H1 (cell line): ENCODE measurements at regions not wholly inside any gene's neighbourhood (a gene's known extent, or its start where the extent isn't known, plus 50 kb on each side); places are given as distances from the start of the nearest gene placed in this dataset.

Experiments used
- CTCF ChIA-PET: fragments of 300-600 bp; sonication (Branson Sonifier 250); formaldehyde crosslinking; loops from one replicate; lab custom pipeline; 2021; ENCODE audit not compliant: partially characterized antibody; lab: Charles Lee
- POLR2A ChIA-PET: fragments of 300-600 bp; sonication (Branson Sonifier 250); formaldehyde crosslinking; loops from one replicate; lab custom pipeline; 2021; ENCODE audit warnings: inconsistent platforms; ENCODE audit not compliant: partially characterized antibody; lab: Charles Lee
- DNase-seq, 2 experiments: peaks; one replicate each; pipeline versions ENCODE4 v3.0.0 to v3.0.0-alpha.2; 2010 to 2022; ENCODE audit warnings: low spot score in 2 of 2, low read depth in 1 of 2, mixed read lengths in 1 of 2
- FAIRE-seq: peaks from 2 replicates; lab custom pipeline; 2011; peaks lifted over from hg19 to GRCh38; lab: Jason Lieb, UNC
- H2AFZ ChIP-seq: 2 replicates; pipeline ENCODE4 v1.8.1; 2012; ENCODE audit warnings: low read length, inconsistent platforms
- H2AK5ac ChIP-seq: 2 replicates; pipeline ENCODE4 v1.6.1; 2013; ENCODE audit warnings: low read depth, low read length
- H2BK120ac ChIP-seq: replicated peaks from 2 replicates; pipeline ENCODE3; 2013; ENCODE audit warnings: low read depth, low read length, inconsistent platforms
- H2BK12ac ChIP-seq: 2 replicates; pipeline ENCODE4 v1.6.1; 2013; ENCODE audit warnings: low read depth, low read length
- H2BK15ac ChIP-seq: 2 replicates; pipeline ENCODE4 v1.6.1; 2013; ENCODE audit warnings: low read length
- H2BK20ac ChIP-seq: 2 replicates; pipeline ENCODE4 v1.6.1; 2013; ENCODE audit warnings: low read length
- H2BK5ac ChIP-seq: 2 replicates; pipeline ENCODE4 v1.6.1; 2013; ENCODE audit warnings: low read depth, low read length
- H3K14ac ChIP-seq: 2 replicates; pipeline ENCODE4 v1.6.1; 2013; ENCODE audit warnings: inconsistent platforms; ENCODE audit not compliant: insufficient read length
- H3K18ac ChIP-seq: 2 replicates; pipeline ENCODE4 v1.6.1; 2013; ENCODE audit warnings: low read length; ENCODE audit errors: extremely low read depth
- H3K23ac ChIP-seq: 2 replicates; pipeline ENCODE4 v1.6.1; 2013; ENCODE audit warnings: inconsistent platforms; ENCODE audit not compliant: insufficient read length
- H3K23me2 ChIP-seq: 2 replicates; pipeline ENCODE4 v1.6.1; 2013; ENCODE audit warnings: low read depth, low read length
- H3K27ac ChIP-seq: 2 replicates; pipeline ENCODE4 v1.6.1; 2011; ENCODE audit warnings: low read depth, low read length, inconsistent platforms
- H3K27me3 ChIP-seq, 4 experiments: replicated peaks in 1 of 4; 1 replicate in 1 of 4; 2 replicates in 3 of 4; pipeline versions ENCODE4 v1.6.1 to v1.8.1; 2011 to 2013; ENCODE audit warnings: low read length in 3 of 4, mild to moderate bottlenecking in 3 of 4, inconsistent platforms in 2 of 4, mixed read lengths in 2 of 4, moderate library complexity in 1 of 4; ENCODE audit not compliant: control insufficient read depth in 3 of 4, insufficient read depth in 3 of 4; ENCODE audit errors: extremely low read depth in 1 of 4
- H3K36me3 ChIP-seq, 4 experiments: 2 replicates each; pipeline versions ENCODE4 v1.6.1 to v1.8.1; 2011 to 2013; ENCODE audit warnings: mild to moderate bottlenecking in 4 of 4, low read length in 3 of 4, moderate library complexity in 2 of 4, control low read depth in 1 of 4, inconsistent platforms in 1 of 4; ENCODE audit not compliant: insufficient read depth in 4 of 4, control insufficient read depth in 2 of 4
- H3K4ac ChIP-seq: replicated peaks from 2 replicates; pipeline ENCODE3; 2013; ENCODE audit warnings: low read length, low read depth, mixed read lengths, inconsistent platforms; ENCODE audit not compliant: insufficient read length
- H3K4me1 ChIP-seq, 4 experiments: replicated peaks in 1 of 4; 1 replicate in 1 of 4; 2 replicates in 3 of 4; pipeline versions ENCODE4 v1.6.1 to v1.8.1; 2011 to 2013; ENCODE audit warnings: low read length in 3 of 4, inconsistent platforms in 2 of 4, mixed read lengths in 1 of 4; ENCODE audit not compliant: insufficient read depth in 4 of 4, control insufficient read depth in 3 of 4
- H3K4me2 ChIP-seq, 2 experiments: 2 replicates each; pipeline versions ENCODE4 v1.6.1 to v1.8.1; 2011 to 2013; ENCODE audit warnings: low read depth in 2 of 2, low read length in 2 of 2, control low read depth in 1 of 2, inconsistent platforms in 1 of 2, mild to moderate bottlenecking in 1 of 2; ENCODE audit not compliant: insufficient read depth in 1 of 2
- H3K4me3 ChIP-seq, 4 experiments: fragments of 200-600, 300-600 bp in 1 of 4; sonication (generic), shearing (Covaris generic), sonication (Bioruptor Twin) in 1 of 4; 2 replicates each; pipeline versions ENCODE4 v1.5.1 to v1.8.1; 2011 to 2016; ENCODE audit warnings: low read length in 4 of 4, low read depth in 3 of 4, control low read depth in 2 of 4, inconsistent platforms in 2 of 4, mild to moderate bottlenecking in 2 of 4, mixed read lengths in 1 of 4, moderate library complexity in 1 of 4; ENCODE audit not compliant: insufficient read depth in 2 of 4; ENCODE audit errors: extremely low read depth in 1 of 4
- H3K56ac ChIP-seq: replicated peaks from 2 replicates; pipeline ENCODE3; 2013; ENCODE audit warnings: low read depth, mild to moderate bottlenecking, mixed read lengths, low read length, inconsistent platforms; ENCODE audit not compliant: insufficient read length
- H3K79me1 ChIP-seq: 2 replicates; pipeline ENCODE4 v1.6.1; 2013; ENCODE audit warnings: low read depth, low read length, control low read depth
- H3K79me2 ChIP-seq, 2 experiments: 2 replicates each; pipeline versions ENCODE4 v1.6.1 to v1.8.1; 2012 to 2013; ENCODE audit warnings: low read length in 2 of 2, mild to moderate bottlenecking in 2 of 2, inconsistent platforms in 1 of 2; ENCODE audit not compliant: insufficient read depth in 2 of 2, control insufficient read depth in 1 of 2
- H3K9ac ChIP-seq, 4 experiments: replicated peaks in 1 of 4; 1 replicate in 1 of 4; 2 replicates in 3 of 4; pipeline versions ENCODE4 v1.6.1 to v1.8.1; 2011 to 2013; ENCODE audit warnings: low read depth in 3 of 4, low read length in 3 of 4, control low read depth in 2 of 4, mild to moderate bottlenecking in 2 of 4, moderate library complexity in 2 of 4, inconsistent platforms in 1 of 4; ENCODE audit errors: extremely low read depth in 1 of 4
- H3K9me3 ChIP-seq, 2 experiments: 2 replicates each; pipeline versions ENCODE4 v1.6.1 to v1.8.1; 2012 to 2013; ENCODE audit warnings: mild to moderate bottlenecking in 2 of 2, moderate library complexity in 2 of 2, control low read depth in 1 of 2, inconsistent platforms in 1 of 2, low read depth in 1 of 2, low read length in 1 of 2, mixed read lengths in 1 of 2; ENCODE audit not compliant: insufficient read depth in 2 of 2
- H4K20me1 ChIP-seq, 2 experiments: replicated peaks in 1 of 2; 2 replicates each; pipeline versions ENCODE3 to v1.8.1; 2011 to 2013; ENCODE audit warnings: inconsistent platforms in 2 of 2, low read length in 2 of 2, mild to moderate bottlenecking in 1 of 2; ENCODE audit not compliant: insufficient read depth in 2 of 2, control insufficient read depth in 1 of 2
- H4K5ac ChIP-seq: 2 replicates; pipeline ENCODE4 v1.6.1; 2013; ENCODE audit warnings: low read length, low read depth, mixed read lengths, inconsistent platforms; ENCODE audit not compliant: insufficient read length
- H4K8ac ChIP-seq: 2 replicates; pipeline ENCODE4 v1.8.0; 2013; ENCODE audit warnings: mild to moderate bottlenecking, moderate library complexity, low read length, inconsistent platforms; ENCODE audit not compliant: insufficient read depth; ENCODE audit errors: extremely low read depth
- H4K91ac ChIP-seq: replicated peaks from 2 replicates; pipeline ENCODE3; 2013; ENCODE audit warnings: low read length, mixed read lengths, inconsistent platforms; ENCODE audit not compliant: insufficient read length
- BCL11A ChIP-seq, 2 experiments: IDR thresholded peaks; one replicate each; pipeline ENCODE4 v1.6.1; 2011; ENCODE audit warnings: low read depth in 2 of 2, low read length in 2 of 2, mild to moderate bottlenecking in 2 of 2
- CBX5 ChIP-seq: fragments of 300-800, 300-1000 bp; sonication (generic); IDR thresholded peaks from 2 replicates; pipeline ENCODE4 v1.7.1; 2016; ENCODE audit warnings: antibody characterized with exemption, low read length, low read depth
- CBX8 ChIP-seq: fragments of 300-800, 300-1000 bp; sonication (generic); IDR thresholded peaks from 2 replicates; pipeline ENCODE4 v1.7.1; 2016; ENCODE audit warnings: low read depth, low read length, borderline replicate concordance
- CTBP2 ChIP-seq: IDR thresholded peaks from 2 replicates; pipeline ENCODE4 v1.7.0; 2011; ENCODE audit warnings: borderline replicate concordance, mild to moderate bottlenecking, moderate library complexity, mixed read lengths, low read length; ENCODE audit not compliant: insufficient read depth, insufficient read length
- EP300 ChIP-seq, 2 experiments: IDR thresholded peaks; 1 replicate in 1 of 2; 2 replicates in 1 of 2; pipeline ENCODE4 v1.6.1; 2011 to 2012; ENCODE audit warnings: low read depth in 2 of 2, low read length in 2 of 2, mild to moderate bottlenecking in 2 of 2, borderline replicate concordance in 1 of 2, inconsistent platforms in 1 of 2, moderate library complexity in 1 of 2
- EZH2 ChIP-seq: fragments of 200-600 bp; sonication (generic); IDR thresholded peaks from 2 replicates; pipeline ENCODE4 v1.7.1; 2012; ENCODE audit warnings: low read depth, mild to moderate bottlenecking, moderate library complexity, low read length, inconsistent platforms; ENCODE audit not compliant: severe bottlenecking
- HDAC6 ChIP-seq: IDR thresholded peaks from one replicate; pipeline ENCODE4 v1.7.1; 2012; ENCODE audit warnings: low read depth, mild to moderate bottlenecking, inconsistent platforms, low read length, moderate library complexity
- KDM1A ChIP-seq: fragments of 200-600, 300-600 bp; sonication (generic); IDR thresholded peaks from 2 replicates; pipeline ENCODE4 v1.7.1; 2016; ENCODE audit warnings: mild to moderate bottlenecking, low read length, borderline replicate concordance
- RBBP5 ChIP-seq: IDR thresholded peaks from 2 replicates; pipeline ENCODE4 v1.7.1; 2012; ENCODE audit warnings: low read depth, mild to moderate bottlenecking, inconsistent platforms, low read length, moderate library complexity, borderline replicate concordance
- SP4 ChIP-seq: IDR thresholded peaks from 2 replicates; pipeline ENCODE4 v1.6.1; 2012; ENCODE audit warnings: low read length, inconsistent platforms
- YY1 ChIP-seq: IDR thresholded peaks from 2 replicates; pipeline ENCODE4 v1.6.1; 2011; ENCODE audit warnings: low read depth, mild to moderate bottlenecking, low read length
- WGBS, 2 experiments: shearing (Covaris generic) in 1 of 2; methylation state at CpG; one replicate each; pipeline versions ENCODE4 v1.1.6 to v1.1.7; 2013 to 2015; ENCODE audit warnings: low lambda C conversion rate in 2 of 2, mixed read lengths in 2 of 2, inconsistent platforms in 1 of 2, low coverage in 1 of 2, missing lambda C conversion rate in 1 of 2; ENCODE audit not compliant: insufficient replicate concordance in 2 of 2, insufficient coverage in 1 of 2, insufficient read length in 1 of 2; ENCODE audit errors: extremely low coverage in 1 of 2, missing lambda C conversion rate in 1 of 2; 5-methylcytosine and 5-hydroxymethylcytosine counted together
- TF ChIP-seq, protein P1 (sequence below): IDR thresholded peaks from 2 replicates; pipeline ENCODE4 v1.6.1; 2012; ENCODE audit warnings: inconsistent platforms

GRCh38 chr7:152574892-152575548 is 100.9 kb downstream of the XRCC2 start:
- Histone ChIP-seq H3K36me3 (no peaks in the 10 kb centered on the region), H4K8ac (no peak overlapping the region), H2BK15ac (no peak overlapping the region), H2AK5ac (no peak overlapping the region), H3K23me2 (no peaks in the 10 kb centered on the region; the same call in 1 of the 2 replicates), H3K4me3 (no peak overlapping the region), H3K14ac (no peak overlapping the region), H3K9me3 (no peaks in the 10 kb centered on the region), H3K79me1 (no peaks in the 10 kb centered on the region), H2BK120ac (no peak overlapping the region), H2BK12ac (no peak overlapping the region), H4K20me1 (no peaks in the 10 kb centered on the region), H3K4me1 (0 out of 7 replicates have a peak, but pooled peaks cover 0 to 3% (median 0%) of the 10 kb centered on the region in 4 experiments), H2BK5ac (no peak overlapping the region), H3K4me2 (no peak overlapping the region), H3K9ac (no peak overlapping the region), H3K23ac (no peak overlapping the region), H3K56ac (no peak overlapping the region), H3K27ac (no peak overlapping the region), H3K79me2 (no peaks in the 10 kb centered on the region), H2BK20ac (no peak overlapping the region), H3K27me3 (no peaks in the 10 kb centered on the region), H4K91ac (no peak overlapping the region), H2AFZ (no peak overlapping the region), H4K5ac (no peak overlapping the region), H3K4ac (no peak overlapping the region), H3K18ac (no peak overlapping the region)
- no peak for FAIRE-seq
- POLR2A ChIA-PET: no interaction called here
- CTCF ChIA-PET: interaction anchor here (1.6 kb wide), 1 partner anchor 20 kb away, joined by 5 read pairs; no protein-coding TSS in a partner anchor
- WGBS, 2 experiments: 90% methylated on average over 13 of the region's 15 CpGs; no CpG with 5 or more reads in 1 of the 2 experiments
- DNase-seq: no peak
- TF ChIP-seq CBX5 (no peak), EP300 (IDR thresholded peaks at IDR 0.05; ENCODE audit: borderline replicate concordance in 1 of 2, low read depth in 2 of 2, low read length in 2 of 2) (no peak), EZH2 (no peak), SP4 (no peak), CTBP2 (no peak), RBBP5 (no peak), YY1 (no peak), BCL11A (IDR thresholded peaks at IDR 0.05; ENCODE audit: low read depth in 2 of 2, low read length in 2 of 2) (no peak), KDM1A (no peak), HDAC6 (no peak), CBX8 (no peak)
- TF ChIP-seq, protein P1, sequence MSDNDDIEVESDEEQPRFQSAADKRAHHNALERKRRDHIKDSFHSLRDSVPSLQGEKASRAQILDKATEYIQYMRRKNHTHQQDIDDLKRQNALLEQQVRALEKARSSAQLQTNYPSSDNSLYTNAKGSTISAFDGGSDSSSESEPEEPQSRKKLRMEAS: no peak
